H1 (cell line): ENCODE measurements at regions not wholly inside any gene's neighbourhood (a gene's known extent, or its start where the extent isn't known, plus 50 kb on each side); places are given as distances from the start of the nearest gene placed in this dataset.

Source experiments
- CTCF ChIA-PET: fragments of 300-600 bp; sonication (Branson Sonifier 250); formaldehyde crosslinking; loops from one replicate; lab custom pipeline; 2021; ENCODE audit not compliant: partially characterized antibody; lab: Charles Lee
- POLR2A ChIA-PET: fragments of 300-600 bp; sonication (Branson Sonifier 250); formaldehyde crosslinking; loops from one replicate; lab custom pipeline; 2021; ENCODE audit warnings: inconsistent platforms; ENCODE audit not compliant: partially characterized antibody; lab: Charles Lee
- DNase-seq, 2 experiments: peaks; one replicate each; pipeline versions ENCODE4 v3.0.0 to v3.0.0-alpha.2; 2010 to 2022; ENCODE audit warnings: low spot score in 2 of 2, low read depth in 1 of 2, mixed read lengths in 1 of 2
- FAIRE-seq: peaks from 2 replicates; lab custom pipeline; 2011; peaks lifted over from hg19 to GRCh38; lab: Jason Lieb, UNC
- H2AFZ ChIP-seq: 2 replicates; pipeline ENCODE4 v1.8.1; 2012; ENCODE audit warnings: low read length, inconsistent platforms
- H2AK5ac ChIP-seq: 2 replicates; pipeline ENCODE4 v1.6.1; 2013; ENCODE audit warnings: low read depth, low read length
- H2BK120ac ChIP-seq: replicated peaks from 2 replicates; pipeline ENCODE3; 2013; ENCODE audit warnings: low read depth, low read length, inconsistent platforms
- H2BK12ac ChIP-seq: 2 replicates; pipeline ENCODE4 v1.6.1; 2013; ENCODE audit warnings: low read depth, low read length
- H2BK15ac ChIP-seq: 2 replicates; pipeline ENCODE4 v1.6.1; 2013; ENCODE audit warnings: low read length
- H2BK20ac ChIP-seq: 2 replicates; pipeline ENCODE4 v1.6.1; 2013; ENCODE audit warnings: low read length
- H2BK5ac ChIP-seq: 2 replicates; pipeline ENCODE4 v1.6.1; 2013; ENCODE audit warnings: low read depth, low read length
- H3K14ac ChIP-seq: 2 replicates; pipeline ENCODE4 v1.6.1; 2013; ENCODE audit warnings: inconsistent platforms; ENCODE audit not compliant: insufficient read length
- H3K18ac ChIP-seq: 2 replicates; pipeline ENCODE4 v1.6.1; 2013; ENCODE audit warnings: low read length; ENCODE audit errors: extremely low read depth
- H3K23ac ChIP-seq: 2 replicates; pipeline ENCODE4 v1.6.1; 2013; ENCODE audit warnings: inconsistent platforms; ENCODE audit not compliant: insufficient read length
- H3K23me2 ChIP-seq: 2 replicates; pipeline ENCODE4 v1.6.1; 2013; ENCODE audit warnings: low read depth, low read length
- H3K27ac ChIP-seq: 2 replicates; pipeline ENCODE4 v1.6.1; 2011; ENCODE audit warnings: low read depth, low read length, inconsistent platforms
- H3K27me3 ChIP-seq, 4 experiments: replicated peaks in 1 of 4; 1 replicate in 1 of 4; 2 replicates in 3 of 4; pipeline versions ENCODE4 v1.6.1 to v1.8.1; 2011 to 2013; ENCODE audit warnings: low read length in 3 of 4, mild to moderate bottlenecking in 3 of 4, inconsistent platforms in 2 of 4, mixed read lengths in 2 of 4, moderate library complexity in 1 of 4; ENCODE audit not compliant: control insufficient read depth in 3 of 4, insufficient read depth in 3 of 4; ENCODE audit errors: extremely low read depth in 1 of 4
- H3K36me3 ChIP-seq, 4 experiments: 2 replicates each; pipeline versions ENCODE4 v1.6.1 to v1.8.1; 2011 to 2013; ENCODE audit warnings: mild to moderate bottlenecking in 4 of 4, low read length in 3 of 4, moderate library complexity in 2 of 4, control low read depth in 1 of 4, inconsistent platforms in 1 of 4; ENCODE audit not compliant: insufficient read depth in 4 of 4, control insufficient read depth in 2 of 4
- H3K4ac ChIP-seq: replicated peaks from 2 replicates; pipeline ENCODE3; 2013; ENCODE audit warnings: low read length, low read depth, mixed read lengths, inconsistent platforms; ENCODE audit not compliant: insufficient read length
- H3K4me1 ChIP-seq, 4 experiments: replicated peaks in 1 of 4; 1 replicate in 1 of 4; 2 replicates in 3 of 4; pipeline versions ENCODE4 v1.6.1 to v1.8.1; 2011 to 2013; ENCODE audit warnings: low read length in 3 of 4, inconsistent platforms in 2 of 4, mixed read lengths in 1 of 4; ENCODE audit not compliant: insufficient read depth in 4 of 4, control insufficient read depth in 3 of 4
- H3K4me2 ChIP-seq, 2 experiments: 2 replicates each; pipeline versions ENCODE4 v1.6.1 to v1.8.1; 2011 to 2013; ENCODE audit warnings: low read depth in 2 of 2, low read length in 2 of 2, control low read depth in 1 of 2, inconsistent platforms in 1 of 2, mild to moderate bottlenecking in 1 of 2; ENCODE audit not compliant: insufficient read depth in 1 of 2
- H3K4me3 ChIP-seq, 4 experiments: fragments of 200-600, 300-600 bp in 1 of 4; sonication (generic), shearing (Covaris generic), sonication (Bioruptor Twin) in 1 of 4; 2 replicates each; pipeline versions ENCODE4 v1.5.1 to v1.8.1; 2011 to 2016; ENCODE audit warnings: low read length in 4 of 4, low read depth in 3 of 4, control low read depth in 2 of 4, inconsistent platforms in 2 of 4, mild to moderate bottlenecking in 2 of 4, mixed read lengths in 1 of 4, moderate library complexity in 1 of 4; ENCODE audit not compliant: insufficient read depth in 2 of 4; ENCODE audit errors: extremely low read depth in 1 of 4
- H3K56ac ChIP-seq: replicated peaks from 2 replicates; pipeline ENCODE3; 2013; ENCODE audit warnings: low read depth, mild to moderate bottlenecking, mixed read lengths, low read length, inconsistent platforms; ENCODE audit not compliant: insufficient read length
- H3K79me1 ChIP-seq: 2 replicates; pipeline ENCODE4 v1.6.1; 2013; ENCODE audit warnings: low read depth, low read length, control low read depth
- H3K79me2 ChIP-seq, 2 experiments: 2 replicates each; pipeline versions ENCODE4 v1.6.1 to v1.8.1; 2012 to 2013; ENCODE audit warnings: low read length in 2 of 2, mild to moderate bottlenecking in 2 of 2, inconsistent platforms in 1 of 2; ENCODE audit not compliant: insufficient read depth in 2 of 2, control insufficient read depth in 1 of 2
- H3K9ac ChIP-seq, 4 experiments: replicated peaks in 1 of 4; 1 replicate in 1 of 4; 2 replicates in 3 of 4; pipeline versions ENCODE4 v1.6.1 to v1.8.1; 2011 to 2013; ENCODE audit warnings: low read depth in 3 of 4, low read length in 3 of 4, control low read depth in 2 of 4, mild to moderate bottlenecking in 2 of 4, moderate library complexity in 2 of 4, inconsistent platforms in 1 of 4; ENCODE audit errors: extremely low read depth in 1 of 4
- H3K9me3 ChIP-seq, 2 experiments: 2 replicates each; pipeline versions ENCODE4 v1.6.1 to v1.8.1; 2012 to 2013; ENCODE audit warnings: mild to moderate bottlenecking in 2 of 2, moderate library complexity in 2 of 2, control low read depth in 1 of 2, inconsistent platforms in 1 of 2, low read depth in 1 of 2, low read length in 1 of 2, mixed read lengths in 1 of 2; ENCODE audit not compliant: insufficient read depth in 2 of 2
- H4K20me1 ChIP-seq, 2 experiments: replicated peaks in 1 of 2; 2 replicates each; pipeline versions ENCODE3 to v1.8.1; 2011 to 2013; ENCODE audit warnings: inconsistent platforms in 2 of 2, low read length in 2 of 2, mild to moderate bottlenecking in 1 of 2; ENCODE audit not compliant: insufficient read depth in 2 of 2, control insufficient read depth in 1 of 2
- H4K5ac ChIP-seq: 2 replicates; pipeline ENCODE4 v1.6.1; 2013; ENCODE audit warnings: low read length, low read depth, mixed read lengths, inconsistent platforms; ENCODE audit not compliant: insufficient read length
- H4K8ac ChIP-seq: 2 replicates; pipeline ENCODE4 v1.8.0; 2013; ENCODE audit warnings: mild to moderate bottlenecking, moderate library complexity, low read length, inconsistent platforms; ENCODE audit not compliant: insufficient read depth; ENCODE audit errors: extremely low read depth
- H4K91ac ChIP-seq: replicated peaks from 2 replicates; pipeline ENCODE3; 2013; ENCODE audit warnings: low read length, mixed read lengths, inconsistent platforms; ENCODE audit not compliant: insufficient read length
- CBX5 ChIP-seq: fragments of 300-800, 300-1000 bp; sonication (generic); IDR thresholded peaks from 2 replicates; pipeline ENCODE4 v1.7.1; 2016; ENCODE audit warnings: antibody characterized with exemption, low read length, low read depth
- CHD1 ChIP-seq: IDR thresholded peaks from 2 replicates; pipeline ENCODE4 v1.6.1; 2012; ENCODE audit warnings: low read depth, low read length, improper control_type of control experiment
- KDM4A ChIP-seq: IDR thresholded peaks from one replicate; pipeline ENCODE4 v1.7.1; 2012; ENCODE audit warnings: low read depth, mild to moderate bottlenecking, moderate library complexity, low read length, inconsistent platforms; ENCODE audit not compliant: severe bottlenecking
- SIX5 ChIP-seq: IDR thresholded peaks from 2 replicates; pipeline ENCODE4 v1.6.1; 2011; ENCODE audit warnings: mild to moderate bottlenecking, low read depth, low read length
- SRF ChIP-seq: IDR thresholded peaks from 2 replicates; pipeline ENCODE4 v1.6.1; 2011; ENCODE audit warnings: mild to moderate bottlenecking, low read depth, low read length, moderate library complexity
- TBP ChIP-seq: IDR thresholded peaks from 2 replicates; pipeline ENCODE4 v1.6.1; 2011; ENCODE audit warnings: low read depth, low read length, improper control_type of control experiment
- WGBS, 2 experiments: shearing (Covaris generic) in 1 of 2; methylation state at CpG; one replicate each; pipeline versions ENCODE4 v1.1.6 to v1.1.7; 2013 to 2015; ENCODE audit warnings: low lambda C conversion rate in 2 of 2, mixed read lengths in 2 of 2, inconsistent platforms in 1 of 2, low coverage in 1 of 2, missing lambda C conversion rate in 1 of 2; ENCODE audit not compliant: insufficient replicate concordance in 2 of 2, insufficient coverage in 1 of 2, insufficient read length in 1 of 2; ENCODE audit errors: extremely low coverage in 1 of 2, missing lambda C conversion rate in 1 of 2; 5-methylcytosine and 5-hydroxymethylcytosine counted together

DNA sequence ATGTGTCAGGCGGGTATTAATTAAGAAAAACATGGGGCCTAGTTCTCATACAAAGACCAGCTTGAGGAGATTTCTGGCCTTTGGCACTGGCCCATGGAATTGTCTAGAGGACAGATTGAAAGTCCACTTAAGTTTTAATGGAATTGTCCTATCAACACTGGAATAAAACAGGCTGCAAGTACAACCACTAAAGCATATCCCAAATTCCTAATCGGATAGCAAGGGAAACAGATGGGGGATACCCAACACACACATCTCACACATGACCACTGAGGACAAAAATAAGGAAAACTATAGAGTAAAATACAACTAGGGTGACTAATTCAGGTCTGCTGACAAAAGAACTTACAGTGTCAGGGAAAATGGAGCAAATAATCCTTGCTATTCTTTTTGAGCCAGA is 167.8 kb downstream of the GASK1B start:
- Histone ChIP-seq H2BK5ac (no peak overlapping the region), H3K79me1 (no peaks in the 10 kb centered on the region), H2BK20ac (no peak overlapping the region), H3K4me2 (no peak overlapping the region), H2BK120ac (no peak overlapping the region), H2BK15ac (no peak overlapping the region), H3K27ac (no peak overlapping the region), H3K4ac (no peak overlapping the region), H3K4me1 (no peaks in the 10 kb centered on the region), H3K23me2 (no peaks in the 10 kb centered on the region), H3K27me3 (no peaks in the 10 kb centered on the region), H3K23ac (no peak overlapping the region), H4K91ac (no peak overlapping the region), H2BK12ac (no peak overlapping the region), H4K5ac (no peak overlapping the region), H2AFZ (no peak overlapping the region), H3K18ac (no peak overlapping the region), H4K8ac (no peak overlapping the region), H3K36me3 (no peaks in the 10 kb centered on the region), H3K79me2 (no peaks in the 10 kb centered on the region), H3K56ac (no peak overlapping the region), H4K20me1 (no peaks in the 10 kb centered on the region), H3K4me3 (no peak overlapping the region), H3K9ac (no peak overlapping the region), H2AK5ac (no peak overlapping the region), H3K9me3 (no peaks in the 10 kb centered on the region), H3K14ac (no peak overlapping the region)
- WGBS, 2 experiments, result 97% methylated on average over 2 of the region's 2 CpGs; no CpG with 5 or more reads in 1 of the 2 experiments
- POLR2A ChIA-PET, result no interaction called here
- no peak for DNase-seq
- CTCF ChIA-PET, result interaction anchor here (1.5 kb wide), 1 partner anchor 166 kb away, joined by 5 read pairs; no protein-coding TSS in a partner anchor
- no peak for TF ChIP-seq SRF
- no peak for TF ChIP-seq CHD1
- TF ChIP-seq KDM4A, result no peak
- TF ChIP-seq SIX5, result no peak
- TF ChIP-seq TBP, result no peak
- TF ChIP-seq CBX5, result no peak
- FAIRE-seq, result no peak
